NT2/D1 (cell line): ENCODE measurements at regions not wholly inside any gene's neighbourhood (a gene's known extent, or its start where the extent isn't known, plus 50 kb on each side); places are given as distances from the start of the nearest gene placed in this dataset.

Source experiments
- DNase-seq: peaks from one replicate; pipeline ENCODE4 v3.0.0-alpha.2; 2011; ENCODE audit warnings: low read depth, low spot score
- H3K27me3 ChIP-seq: 2 replicates; pipeline ENCODE4 v1.6.0; 2011; ENCODE audit warnings: mild to moderate bottlenecking; ENCODE audit not compliant: insufficient read length, insufficient read depth
- H3K36me3 ChIP-seq: 2 replicates; pipeline ENCODE4 v1.6.1; 2011; ENCODE audit warnings: mild to moderate bottlenecking, low read length, mixed read lengths; ENCODE audit not compliant: insufficient read depth, insufficient read length
- H3K4me1 ChIP-seq: 2 replicates; pipeline ENCODE4 v1.5.1; 2011; ENCODE audit not compliant: insufficient read depth, insufficient read length
- H3K4me3 ChIP-seq: 2 replicates; pipeline ENCODE4 v1.5.1; 2011; ENCODE audit warnings: low read depth; ENCODE audit not compliant: insufficient read length
- H3K9ac ChIP-seq: 2 replicates; pipeline ENCODE4 v1.6.0; 2011; ENCODE audit warnings: low read depth; ENCODE audit not compliant: insufficient read length
- H3K9me3 ChIP-seq: 2 replicates; pipeline ENCODE4 v1.5.1; 2011; ENCODE audit warnings: mild to moderate bottlenecking, low read length; ENCODE audit not compliant: insufficient read depth
- SUZ12 ChIP-seq: IDR thresholded peaks from 2 replicates; pipeline ENCODE4 v1.6.1; 2011; ENCODE audit not compliant: insufficient read length, insufficient read depth; ENCODE audit errors: extremely low read depth
- YY1 ChIP-seq: IDR thresholded peaks from 2 replicates; pipeline ENCODE4 v1.6.1; 2011; ENCODE audit not compliant: insufficient read length, insufficient read depth
- ZNF274 ChIP-seq: IDR thresholded peaks from 2 replicates; pipeline ENCODE4 v1.6.1; 2011; ENCODE audit warnings: mild to moderate bottlenecking, low read depth, low read length

DNA sequence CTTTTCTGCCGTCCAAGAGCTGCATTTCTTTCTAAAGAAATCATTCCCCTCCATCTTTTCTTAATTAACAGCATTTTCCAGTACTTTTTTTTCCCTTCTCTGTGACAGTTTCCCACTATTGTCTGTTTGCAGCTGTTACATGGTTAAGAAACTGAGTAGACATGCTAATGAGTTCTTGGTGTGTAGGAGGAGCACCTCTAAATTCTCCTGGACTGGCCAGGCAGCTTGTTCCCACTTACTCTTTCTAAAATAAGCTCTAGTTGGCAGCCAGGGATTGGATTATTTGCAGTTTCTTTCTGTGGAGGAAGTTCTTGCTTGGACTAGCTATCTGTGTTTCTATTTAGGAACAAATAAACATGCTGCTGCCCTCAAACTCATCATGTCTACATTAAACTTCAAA lies 235.1 kb upstream of the GAP43 start:
- H3K4me1 ChIP-seq = no peaks in the 10 kb centered on the region
- DNase-seq = no peak
- no peaks in the 10 kb centered on the region for H3K27me3 ChIP-seq
- no peaks in the 10 kb centered on the region for H3K9me3 ChIP-seq
- H3K4me3 ChIP-seq = no peak overlapping the region
- TF ChIP-seq ZNF274 = no peak
- no peak for TF ChIP-seq SUZ12
- TF ChIP-seq YY1 = no peak
- no peaks in the 10 kb centered on the region for H3K36me3 ChIP-seq
- no peak overlapping the region for H3K9ac ChIP-seq

- TF ChIP-seq SUZ12 (no peak), YY1 (no peak), ZNF274 (no peak)
- Histone ChIP-seq H3K36me3 (no peaks in the 10 kb centered on the region), H3K9me3 (no peaks in the 10 kb centered on the region), H3K27me3 (no peaks in the 10 kb centered on the region), H3K9ac (no peak overlapping the region), H3K4me3 (no peak overlapping the region), H3K4me1 (no peaks in the 10 kb centered on the region)
- no peak for DNase-seq
Measured at GRCh38 chr3:115388811-115389210, 234.5 kb upstream of the GAP43 start.

DNA sequence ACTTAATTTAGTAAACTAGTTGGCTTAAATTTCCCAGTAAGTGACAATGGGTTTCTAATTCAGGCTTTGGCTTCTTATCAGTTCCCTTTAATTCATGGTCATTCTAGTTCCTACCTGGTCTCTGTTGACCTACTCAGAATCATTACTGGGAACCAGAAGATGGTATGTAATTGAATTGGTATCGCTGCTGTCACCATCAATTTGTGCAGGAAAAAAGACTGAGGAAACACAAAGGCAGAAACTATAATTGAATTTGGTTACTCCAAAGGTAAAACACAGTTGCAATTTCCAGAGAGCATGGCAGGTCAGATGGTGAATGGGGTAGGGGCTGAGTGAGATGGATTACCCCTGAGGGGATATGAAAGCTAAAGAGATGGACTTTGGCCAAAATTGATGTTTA lies 226.5 kb upstream of the GAP43 start:
- H3K36me3 ChIP-seq = no peaks in the 10 kb centered on the region
- no peak overlapping the region for H3K4me3 ChIP-seq
- H3K9me3 ChIP-seq = no peaks in the 10 kb centered on the region
- no peak for TF ChIP-seq SUZ12
- no peak for TF ChIP-seq ZNF274
- no peak for TF ChIP-seq YY1
- no peak overlapping the region for H3K9ac ChIP-seq
- no peaks in the 10 kb centered on the region for H3K4me1 ChIP-seq
- DNase-seq = no peak
- H3K27me3 ChIP-seq = no peaks in the 10 kb centered on the region

GRCh38 chr3:115397433-115397832 lies 225.9 kb upstream of the GAP43 start:
- H3K4me3 ChIP-seq = no peak overlapping the region
- no peak overlapping the region for H3K9ac ChIP-seq
- no peaks in the 10 kb centered on the region for H3K4me1 ChIP-seq
- H3K9me3 ChIP-seq = no peaks in the 10 kb centered on the region
- TF ChIP-seq SUZ12 (no peak), ZNF274 (no peak), YY1 (no peak)
- H3K36me3 ChIP-seq = no peaks in the 10 kb centered on the region
- DNase-seq = no peak
- no peaks in the 10 kb centered on the region for H3K27me3 ChIP-seq

DNA sequence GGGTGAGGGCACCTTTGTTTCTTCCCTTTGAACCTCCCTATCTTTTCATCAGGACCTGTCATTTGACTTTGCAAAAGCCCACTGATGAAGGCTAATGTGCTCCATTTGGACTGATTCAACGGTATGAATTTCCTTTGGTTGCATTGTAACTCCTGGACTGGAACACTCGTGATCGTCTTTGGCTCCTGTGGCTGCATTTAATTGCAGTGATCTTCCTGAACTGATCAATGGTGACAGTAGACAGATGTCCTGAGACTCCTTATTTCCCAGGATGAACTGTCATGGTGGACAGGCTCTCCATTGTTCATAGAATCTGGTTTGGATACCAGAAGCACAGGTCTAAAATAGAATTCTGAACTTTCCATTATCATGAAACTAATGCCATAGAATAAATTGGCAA lies 224.8 kb upstream of the GAP43 start:
- no peaks in the 10 kb centered on the region for H3K9me3 ChIP-seq
- no peak overlapping the region for H3K9ac ChIP-seq
- no peak overlapping the region for H3K4me3 ChIP-seq
- H3K36me3 ChIP-seq = no peaks in the 10 kb centered on the region
- DNase-seq = no peak
- TF ChIP-seq SUZ12 = no peak
- TF ChIP-seq YY1 = no peak
- TF ChIP-seq ZNF274 = no peak
- no peaks in the 10 kb centered on the region for H3K4me1 ChIP-seq
- H3K27me3 ChIP-seq = no peaks in the 10 kb centered on the region

DNA sequence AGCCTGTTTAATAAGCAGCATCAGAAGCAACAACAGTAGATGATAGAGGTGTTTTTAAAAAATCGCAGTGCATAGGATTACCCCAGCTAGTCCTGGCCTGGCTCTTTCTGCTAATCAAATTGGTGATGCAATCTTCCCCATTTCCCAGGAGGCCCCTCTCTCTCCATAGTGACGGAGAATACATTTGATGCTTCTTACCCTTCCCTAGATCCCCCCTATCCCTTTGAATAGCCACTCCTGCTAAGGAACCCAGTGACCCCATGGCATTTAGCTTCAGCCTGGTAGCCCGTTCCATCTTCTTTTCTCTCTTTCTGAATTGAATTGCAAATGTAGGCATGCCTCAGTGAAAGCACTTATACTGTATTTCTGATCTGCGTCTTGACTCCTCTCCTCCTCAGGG lies 223.6 kb upstream of the GAP43 start:
- no peak overlapping the region for H3K9ac ChIP-seq
- H3K4me3 ChIP-seq = no peak overlapping the region
- TF ChIP-seq ZNF274 (no peak), SUZ12 (no peak), YY1 (no peak)
- no peaks in the 10 kb centered on the region for H3K36me3 ChIP-seq
- peak; percentile 38 for DNase-seq
- H3K27me3 ChIP-seq = no peaks in the 10 kb centered on the region
- H3K4me1 ChIP-seq = no peaks in the 10 kb centered on the region
- no peaks in the 10 kb centered on the region for H3K9me3 ChIP-seq

DNA sequence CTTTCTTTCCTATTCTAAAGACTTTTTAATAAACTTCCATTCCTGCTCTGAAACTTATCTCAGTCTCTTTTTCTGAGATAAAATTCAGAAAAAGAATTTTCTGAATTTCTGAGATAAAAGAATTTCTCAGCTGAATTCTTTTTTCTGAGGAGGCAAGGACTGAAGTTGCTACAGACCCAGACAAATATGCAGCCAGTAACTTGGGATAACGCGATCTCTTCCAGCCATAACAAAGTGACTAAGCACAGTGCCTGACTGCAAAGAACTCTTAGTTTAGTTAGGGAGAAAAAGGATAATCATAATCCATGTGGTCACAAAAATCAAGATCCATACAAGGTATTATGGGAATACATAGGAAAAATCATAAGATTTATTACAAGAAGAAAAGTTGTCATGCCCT lies 222.0 kb upstream of the GAP43 start:
- no peaks in the 10 kb centered on the region for H3K9me3 ChIP-seq
- no peak overlapping the region for H3K4me3 ChIP-seq
- DNase-seq = no peak
- H3K36me3 ChIP-seq = no peaks in the 10 kb centered on the region
- H3K27me3 ChIP-seq = no peaks in the 10 kb centered on the region
- no peak overlapping the region for H3K9ac ChIP-seq
- no peaks in the 10 kb centered on the region for H3K4me1 ChIP-seq
- TF ChIP-seq YY1 (no peak), ZNF274 (no peak)
